ENCODE measurements at regions not wholly inside any gene's neighbourhood (a gene's known extent, or its start where the extent isn't known, plus 50 kb on each side); places are given as distances from the start of the nearest gene placed in this dataset.

DNA sequence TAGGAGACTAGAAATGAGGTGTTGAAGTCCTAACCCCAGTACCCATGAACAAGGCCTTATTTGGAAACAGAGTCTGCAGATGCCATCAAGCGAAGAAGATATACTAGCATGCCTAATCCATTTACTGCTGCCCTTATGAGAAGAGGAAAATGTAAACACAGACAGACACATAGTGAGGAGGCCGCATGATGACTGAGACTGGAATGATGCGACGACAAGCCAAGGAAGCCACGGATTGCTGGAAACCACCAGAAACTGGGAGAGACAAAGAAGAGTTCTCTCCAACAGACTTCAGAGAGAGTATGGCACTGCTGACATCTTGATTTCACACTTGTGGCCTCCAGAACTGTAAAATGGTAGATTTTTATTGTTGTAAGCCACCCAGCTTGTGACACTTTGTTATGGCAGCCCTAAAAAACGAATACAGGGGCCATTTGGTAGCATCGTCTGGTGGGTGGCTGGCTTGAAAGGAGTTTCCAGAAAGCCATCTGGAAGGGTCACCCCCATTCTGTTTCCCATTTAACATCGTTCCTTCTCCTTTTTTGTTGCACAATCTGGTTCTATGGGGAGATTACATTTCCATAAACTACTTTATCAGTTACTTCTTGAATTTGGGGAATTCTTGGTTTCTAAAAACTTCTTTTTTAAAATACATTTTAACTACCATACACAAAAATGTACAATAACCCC, 193.1 kb downstream of the HSD17B3 start:
- TF ChIP-seq NPAS2 (CRISPR knock-in tag; IDR thresholded peaks at IDR 0.05; ENCODE audit: borderline replicate concordance) (no peak), POLR2A (IDR thresholded peaks at IDR 0.05; ENCODE audit: low read length) (no peak), CBX8 (IDR thresholded peaks at IDR 0.05) (no peak), BHLHE40 (IDR thresholded peaks at IDR 0.05; ENCODE audit: low read depth, low read length) (no peak), CEBPB (IDR thresholded peaks at IDR 0.05) (no peak), ZC3H11A (IDR thresholded peaks at IDR 0.05) (no peak), CHD4 (IDR thresholded peaks at IDR 0.05; ENCODE audit: borderline replicate concordance) (no peak), EHF (CRISPR knock-in tag; IDR thresholded peaks at IDR 0.05) (no peak)
- TF ChIP-seq, protein P1, sequence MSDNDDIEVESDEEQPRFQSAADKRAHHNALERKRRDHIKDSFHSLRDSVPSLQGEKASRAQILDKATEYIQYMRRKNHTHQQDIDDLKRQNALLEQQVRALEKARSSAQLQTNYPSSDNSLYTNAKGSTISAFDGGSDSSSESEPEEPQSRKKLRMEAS (IDR thresholded peaks at IDR 0.05): no peak
- TF ChIP-seq, protein P2, sequence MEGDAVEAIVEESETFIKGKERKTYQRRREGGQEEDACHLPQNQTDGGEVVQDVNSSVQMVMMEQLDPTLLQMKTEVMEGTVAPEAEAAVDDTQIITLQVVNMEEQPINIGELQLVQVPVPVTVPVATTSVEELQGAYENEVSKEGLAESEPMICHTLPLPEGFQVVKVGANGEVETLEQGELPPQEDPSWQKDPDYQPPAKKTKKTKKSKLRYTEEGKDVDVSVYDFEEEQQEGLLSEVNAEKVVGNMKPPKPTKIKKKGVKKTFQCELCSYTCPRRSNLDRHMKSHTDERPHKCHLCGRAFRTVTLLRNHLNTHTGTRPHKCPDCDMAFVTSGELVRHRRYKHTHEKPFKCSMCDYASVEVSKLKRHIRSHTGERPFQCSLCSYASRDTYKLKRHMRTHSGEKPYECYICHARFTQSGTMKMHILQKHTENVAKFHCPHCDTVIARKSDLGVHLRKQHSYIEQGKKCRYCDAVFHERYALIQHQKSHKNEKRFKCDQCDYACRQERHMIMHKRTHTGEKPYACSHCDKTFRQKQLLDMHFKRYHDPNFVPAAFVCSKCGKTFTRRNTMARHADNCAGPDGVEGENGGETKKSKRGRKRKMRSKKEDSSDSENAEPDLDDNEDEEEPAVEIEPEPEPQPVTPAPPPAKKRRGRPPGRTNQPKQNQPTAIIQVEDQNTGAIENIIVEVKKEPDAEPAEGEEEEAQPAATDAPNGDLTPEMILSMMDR (IDR thresholded peaks at IDR 0.05): no peak
- TF ChIP-seq, protein P3, sequence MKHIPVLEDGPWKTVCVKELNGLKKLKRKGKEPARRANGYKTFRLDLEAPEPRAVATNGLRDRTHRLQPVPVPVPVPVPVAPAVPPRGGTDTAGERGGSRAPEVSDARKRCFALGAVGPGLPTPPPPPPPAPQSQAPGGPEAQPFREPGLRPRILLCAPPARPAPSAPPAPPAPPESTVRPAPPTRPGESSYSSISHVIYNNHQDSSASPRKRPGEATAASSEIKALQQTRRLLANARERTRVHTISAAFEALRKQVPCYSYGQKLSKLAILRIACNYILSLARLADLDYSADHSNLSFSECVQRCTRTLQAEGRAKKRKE (CRISPR knock-in tag; IDR thresholded peaks at IDR 0.05; ENCODE audit: low read depth): no peak
- TF ChIP-seq, protein P4, sequence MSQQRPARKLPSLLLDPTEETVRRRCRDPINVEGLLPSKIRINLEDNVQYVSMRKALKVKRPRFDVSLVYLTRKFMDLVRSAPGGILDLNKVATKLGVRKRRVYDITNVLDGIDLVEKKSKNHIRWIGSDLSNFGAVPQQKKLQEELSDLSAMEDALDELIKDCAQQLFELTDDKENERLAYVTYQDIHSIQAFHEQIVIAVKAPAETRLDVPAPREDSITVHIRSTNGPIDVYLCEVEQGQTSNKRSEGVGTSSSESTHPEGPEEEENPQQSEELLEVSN (IDR thresholded peaks at IDR 0.05; ENCODE audit: borderline replicate concordance, low read depth): no peak
- TF ChIP-seq, protein P5, sequence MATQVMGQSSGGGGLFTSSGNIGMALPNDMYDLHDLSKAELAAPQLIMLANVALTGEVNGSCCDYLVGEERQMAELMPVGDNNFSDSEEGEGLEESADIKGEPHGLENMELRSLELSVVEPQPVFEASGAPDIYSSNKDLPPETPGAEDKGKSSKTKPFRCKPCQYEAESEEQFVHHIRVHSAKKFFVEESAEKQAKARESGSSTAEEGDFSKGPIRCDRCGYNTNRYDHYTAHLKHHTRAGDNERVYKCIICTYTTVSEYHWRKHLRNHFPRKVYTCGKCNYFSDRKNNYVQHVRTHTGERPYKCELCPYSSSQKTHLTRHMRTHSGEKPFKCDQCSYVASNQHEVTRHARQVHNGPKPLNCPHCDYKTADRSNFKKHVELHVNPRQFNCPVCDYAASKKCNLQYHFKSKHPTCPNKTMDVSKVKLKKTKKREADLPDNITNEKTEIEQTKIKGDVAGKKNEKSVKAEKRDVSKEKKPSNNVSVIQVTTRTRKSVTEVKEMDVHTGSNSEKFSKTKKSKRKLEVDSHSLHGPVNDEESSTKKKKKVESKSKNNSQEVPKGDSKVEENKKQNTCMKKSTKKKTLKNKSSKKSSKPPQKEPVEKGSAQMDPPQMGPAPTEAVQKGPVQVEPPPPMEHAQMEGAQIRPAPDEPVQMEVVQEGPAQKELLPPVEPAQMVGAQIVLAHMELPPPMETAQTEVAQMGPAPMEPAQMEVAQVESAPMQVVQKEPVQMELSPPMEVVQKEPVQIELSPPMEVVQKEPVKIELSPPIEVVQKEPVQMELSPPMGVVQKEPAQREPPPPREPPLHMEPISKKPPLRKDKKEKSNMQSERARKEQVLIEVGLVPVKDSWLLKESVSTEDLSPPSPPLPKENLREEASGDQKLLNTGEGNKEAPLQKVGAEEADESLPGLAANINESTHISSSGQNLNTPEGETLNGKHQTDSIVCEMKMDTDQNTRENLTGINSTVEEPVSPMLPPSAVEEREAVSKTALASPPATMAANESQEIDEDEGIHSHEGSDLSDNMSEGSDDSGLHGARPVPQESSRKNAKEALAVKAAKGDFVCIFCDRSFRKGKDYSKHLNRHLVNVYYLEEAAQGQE (IDR thresholded peaks at IDR 0.05): no peak
